Neural cell (in vitro differentiated cells): ENCODE measurements at regions not wholly inside any gene's neighbourhood (a gene's known extent, or its start where the extent isn't known, plus 50 kb on each side); places are given as distances from the start of the nearest gene placed in this dataset.

Experiments
- CTCF ChIP-seq: fragments of 450-650 bp; IDR thresholded peaks from 2 replicates; pipeline ENCODE4 v1.5.1; 2014; ENCODE audit warnings: antibody characterized with exemption, mild to moderate bottlenecking, moderate library complexity; ENCODE audit not compliant: poor library complexity, severe bottlenecking
- EP300 ChIP-seq: fragments of 450-650 bp; conservative IDR thresholded peaks from 2 replicates; pipeline ENCODE4 v1.6.1; 2014; ENCODE audit warnings: antibody characterized with exemption, mild to moderate bottlenecking, moderate library complexity; ENCODE audit not compliant: poor library complexity, severe bottlenecking
- EZH2 ChIP-seq: fragments of 200-600, 300-800 bp; shearing (Covaris generic), sonication (generic); IDR thresholded peaks from 2 replicates; pipeline ENCODE4 v1.6.1; 2014; ENCODE audit warnings: antibody characterized with exemption, low read length, borderline replicate concordance, mild to moderate bottlenecking; ENCODE audit not compliant: insufficient read depth, poor library complexity, severe bottlenecking
- MXI1 ChIP-seq: fragments of 450-650 bp; conservative IDR thresholded peaks from 2 replicates; pipeline ENCODE4 v1.6.1; 2014; ENCODE audit warnings: antibody characterized with exemption, mild to moderate bottlenecking; ENCODE audit not compliant: poor library complexity, severe bottlenecking
- POLR2AphosphoS5 ChIP-seq: IDR thresholded peaks from 2 replicates; pipeline ENCODE4 v1.6.1; 2012
- RAD21 ChIP-seq: fragments of 450-650 bp; conservative IDR thresholded peaks from 2 replicates; pipeline ENCODE4 v1.6.1; 2014; ENCODE audit warnings: antibody characterized with exemption, mild to moderate bottlenecking, moderate library complexity
- REST ChIP-seq: IDR thresholded peaks from 2 replicates; pipeline ENCODE4 v1.6.1; 2012; ENCODE audit warnings: borderline replicate concordance
- SMC3 ChIP-seq: fragments of 450-650 bp; conservative IDR thresholded peaks from 2 replicates; pipeline ENCODE4 v1.6.1; 2014; ENCODE audit warnings: antibody characterized with exemption, mild to moderate bottlenecking, moderate library complexity; ENCODE audit not compliant: poor library complexity
- TAF1 ChIP-seq: IDR thresholded peaks from 2 replicates; pipeline ENCODE4 v1.6.1; 2012; ENCODE audit warnings: low read depth

GRCh38 chr10:36437367-36437766 is 688.0 kb upstream of the ANKRD30A start:
- no peak for TF ChIP-seq CTCF
- TF ChIP-seq POLR2AphosphoS5: no peak
- no peak for TF ChIP-seq EP300
- no peak for TF ChIP-seq REST
- no peak for TF ChIP-seq EZH2
- TF ChIP-seq MXI1: no peak
- TF ChIP-seq SMC3: no peak
- TF ChIP-seq TAF1: no peak
- TF ChIP-seq RAD21: no peak
